HCT116 (cell line): ENCODE measurements at regions not wholly inside any gene's neighbourhood (a gene's known extent, or its start where the extent isn't known, plus 50 kb on each side); places are given as distances from the start of the nearest gene placed in this dataset.

Experiments
- CEBPB ChIP-seq: IDR thresholded peaks from 2 replicates; pipeline ENCODE4 v1.6.1; 2012; ENCODE audit warnings: low read depth
- CTCF ChIP-seq, 3 experiments: fragments of 200-600 bp in 1 of 3; sonication (generic) in 1 of 3; IDR thresholded peaks in 2 of 3; conservative IDR thresholded peaks in 1 of 3; 2 replicates each; pipeline ENCODE4 v1.5.1; 2012 to 2017; ENCODE audit warnings: low read depth in 2 of 3, low read length in 2 of 3, antibody characterized with exemption in 1 of 3, borderline replicate concordance in 1 of 3, control low read depth in 1 of 3, mild to moderate bottlenecking in 1 of 3, mixed read lengths in 1 of 3, mixed run types in 1 of 3, moderate library complexity in 1 of 3; ENCODE audit not compliant: insufficient read depth in 1 of 3
- REST ChIP-seq: IDR thresholded peaks from 2 replicates; pipeline ENCODE4 v1.6.1; 2012; ENCODE audit warnings: low read depth
- SIN3A ChIP-seq: IDR thresholded peaks from 2 replicates; pipeline ENCODE4 v1.6.1; 2012; ENCODE audit warnings: low read depth

- TF ChIP-seq CEBPB = no peak
- TF ChIP-seq CTCF (IDR thresholded peaks at IDR 0.05 in 2 of 3, conservative IDR thresholded peaks at IDR 0.05 in 1 of 3; ENCODE audit: borderline replicate concordance in 1 of 3, insufficient read depth in 1 of 3, low read depth in 2 of 3, low read length in 2 of 3) = no peak
- TF ChIP-seq SIN3A = no peak
- TF ChIP-seq REST = no peak
Observed at GRCh38 chr2:52805901-52806410, 961.6 kb upstream of the CHAC2 start.
